ENCODE measurements at regions not wholly inside any gene's neighbourhood (a gene's known extent, or its start where the extent isn't known, plus 50 kb on each side); places are given as distances from the start of the nearest gene placed in this dataset.

DNA sequence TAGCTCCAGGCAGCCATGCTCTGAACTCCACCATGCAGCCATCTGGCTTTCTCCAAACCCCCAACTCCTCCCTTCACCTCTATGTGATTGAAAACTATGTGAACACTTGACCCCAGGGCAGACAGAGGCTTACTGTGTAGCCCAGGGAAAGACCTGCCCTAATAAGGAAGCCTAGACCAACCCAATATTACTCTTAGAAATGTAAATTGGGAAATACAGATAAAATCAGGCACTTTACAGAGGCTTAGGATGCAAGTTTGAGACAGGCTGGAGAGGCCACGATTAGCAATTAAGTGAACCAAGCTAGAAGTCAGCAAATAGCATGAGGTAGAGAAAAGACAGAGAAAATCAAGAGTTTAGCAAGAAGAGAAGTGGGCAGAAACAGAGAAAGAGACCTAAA, 141.7 kb upstream of the ABCA1 start:
- Histone ChIP-seq H3K9me3 (no peaks in the 10 kb centered on the region), H3K4me1 (peaks cover 15% of the 10 kb centered on the region), H3K4me3 (no peak overlapping the region), H3K36me3 (replicated peaks in 1 of 2; ENCODE audit: insufficient read depth in 1 of 2, low read depth in 2 of 2) (no peaks in the 10 kb centered on the region), H3K27ac (no peak overlapping the region), H3K27me3 (no peaks in the 10 kb centered on the region)
- ATAC-seq (no peak), DNase-seq (no peak)
- TF ChIP-seq CTCF (IDR thresholded peaks at IDR 0.05) (no peak), POLR2A (IDR thresholded peaks at IDR 0.05) (no peak)
- WGBS, 2 donors, result 29 to 73% methylated on average over 1 of the region's 1 CpG
- intact Hi-C loops (cut with DNase I), result loop anchor here (10.0 kb wide), 1 partner anchor 95 kb away; no protein-coding TSS in a partner anchor

- Histone ChIP-seq H3K9me3 (no peaks in the 10 kb centered on the region), H3K27me3 (no peaks in the 10 kb centered on the region), H3K27ac (no peak overlapping the region), H3K4me1 (peaks cover 11% of the 10 kb centered on the region), H3K36me3 (replicated peaks in 1 of 2; ENCODE audit: insufficient read depth in 1 of 2, low read depth in 2 of 2) (no peaks in the 10 kb centered on the region), H3K4me3 (no peak overlapping the region)
- DNase-seq, result no peak
- WGBS, 2 donors, result 90 to 94% methylated on average over 4 of the region's 4 CpGs
- intact Hi-C loops (cut with DNase I), result loop anchor here (10.0 kb wide), 1 partner anchor 95 kb away; no protein-coding TSS in a partner anchor
- no peak for TF ChIP-seq CTCF (IDR thresholded peaks at IDR 0.05)
- ATAC-seq, result no peak
Measured at GRCh38 chr9:105070176-105070575, 142.2 kb upstream of the ABCA1 start.

DNA sequence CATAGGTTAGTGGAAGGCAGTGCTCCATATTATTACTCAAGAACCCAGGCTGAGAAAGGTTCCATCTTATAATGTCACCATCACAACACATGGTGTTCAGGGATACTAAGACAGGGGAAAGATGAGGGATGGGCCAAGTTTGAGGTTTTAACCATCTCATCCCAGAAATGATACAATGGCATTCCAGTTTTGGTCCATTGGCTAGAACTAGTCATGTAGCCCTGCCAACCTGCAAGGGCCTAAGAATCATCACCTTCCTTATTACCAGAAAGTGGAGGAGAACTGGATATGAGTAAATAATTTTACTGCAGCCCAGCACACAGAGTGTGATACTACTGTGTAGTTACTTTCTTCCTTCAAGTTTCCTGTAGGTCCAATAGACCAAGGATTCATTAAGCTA, 144.5 kb upstream of the ABCA1 start:
- no peak for ATAC-seq
- H3K4me3 ChIP-seq, result no peak overlapping the region
- TF ChIP-seq POLR2A (IDR thresholded peaks at IDR 0.05) (no peak), CTCF (IDR thresholded peaks at IDR 0.05) (no peak)
- no peaks in the 10 kb centered on the region for H3K36me3 ChIP-seq (replicated peaks in 1 of 2; ENCODE audit: insufficient read depth in 1 of 2, low read depth in 2 of 2)
- H3K9me3 ChIP-seq, result no peaks in the 10 kb centered on the region
- intact Hi-C loops (cut with DNase I), result loop anchor here (10.0 kb wide), 1 partner anchor 98 kb away; no protein-coding TSS in a partner anchor
- H3K4me1 ChIP-seq, result no peaks in the 10 kb centered on the region
- no peak for DNase-seq
- H3K27me3 ChIP-seq, result no peaks in the 10 kb centered on the region
- H3K27ac ChIP-seq, result no peak overlapping the region

GRCh38 chr9:105073147-105073546, 145.2 kb upstream of the ABCA1 start:
- WGBS, 2 donors, result 86 to 87% methylated on average over 1 of the region's 1 CpG
- Histone ChIP-seq H3K4me3 (no peak overlapping the region), H3K27me3 (no peaks in the 10 kb centered on the region), H3K9me3 (no peaks in the 10 kb centered on the region), H3K36me3 (replicated peaks in 1 of 2; ENCODE audit: insufficient read depth in 1 of 2, low read depth in 2 of 2) (no peaks in the 10 kb centered on the region), H3K4me1 (no peaks in the 10 kb centered on the region), H3K27ac (no peak overlapping the region)
- TF ChIP-seq CTCF (IDR thresholded peaks at IDR 0.05) (no peak), POLR2A (IDR thresholded peaks at IDR 0.05) (no peak)
- intact Hi-C loops (cut with DNase I), result loop anchor here (10.0 kb wide), 1 partner anchor 98 kb away; no protein-coding TSS in a partner anchor
- ATAC-seq, result no peak
- DNase-seq, result no peak

DNA sequence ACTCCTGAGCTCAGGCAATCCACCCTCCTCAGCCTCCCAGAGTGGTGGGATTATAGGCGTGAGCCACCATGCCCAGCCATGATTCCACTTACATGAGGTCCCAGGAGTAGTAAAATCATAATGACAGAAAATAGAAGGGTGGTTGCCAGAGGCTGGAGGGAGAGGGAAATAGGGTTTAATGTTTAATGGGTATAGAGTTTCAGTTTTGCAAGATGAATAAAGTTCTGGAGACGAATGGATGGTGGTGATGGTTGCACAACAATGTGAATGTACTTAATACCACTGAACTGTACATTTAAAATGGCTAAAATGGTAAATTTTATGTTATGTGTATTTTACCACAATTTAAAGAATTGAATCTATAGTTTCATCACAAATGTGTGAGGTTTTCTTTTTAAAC, 146.5 kb upstream of the ABCA1 start:
- Histone ChIP-seq H3K36me3 (replicated peaks in 1 of 2; ENCODE audit: insufficient read depth in 1 of 2, low read depth in 2 of 2) (no peaks in the 10 kb centered on the region), H3K4me1 (no peaks in the 10 kb centered on the region), H3K4me3 (no peak overlapping the region), H3K9me3 (no peaks in the 10 kb centered on the region), H3K27me3 (no peaks in the 10 kb centered on the region), H3K27ac (no peak overlapping the region)
- ATAC-seq (no peak), DNase-seq (no peak)
- 76 to 82% methylated on average over 2 of the region's 2 CpGs for WGBS, 2 donors
- intact Hi-C loops (cut with DNase I), result loop anchor here (10.0 kb wide), 1 partner anchor 100 kb away; no protein-coding TSS in a partner anchor
- TF ChIP-seq POLR2A (IDR thresholded peaks at IDR 0.05), result no peak
- no peak for TF ChIP-seq CTCF (IDR thresholded peaks at IDR 0.05)

Measured in body of pancreas (tissue), 4 donors.